ENCODE measurements at regions not wholly inside any gene's neighbourhood (a gene's known extent, or its start where the extent isn't known, plus 50 kb on each side); places are given as distances from the start of the nearest gene placed in this dataset.

DNA sequence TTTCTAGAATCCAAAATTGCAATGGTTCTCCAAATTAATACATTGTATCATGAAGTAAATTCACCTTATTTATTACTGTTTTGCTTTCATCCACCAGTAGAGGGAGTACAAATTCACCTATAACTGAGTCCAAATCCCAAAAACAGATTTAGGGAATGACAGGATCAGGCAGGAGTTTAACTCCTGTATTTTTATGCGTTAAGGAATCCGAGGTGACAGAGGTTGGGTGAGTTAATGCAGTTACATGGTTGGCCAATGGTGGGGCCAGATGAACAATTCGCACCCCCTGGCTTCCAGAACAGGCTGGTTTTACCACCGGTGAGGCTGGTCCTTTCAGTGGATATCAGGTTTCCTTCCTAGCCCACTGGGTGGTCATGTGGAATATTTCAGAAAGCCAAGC lies 82.4 kb downstream of the MTNR1A start:
- Mint-ChIP-seq H3K27me3 (ENCODE audit: low read depth, unreplicated experiment) (peaks cover 5% of the 10 kb centered on the region), H3K4me1 (ENCODE audit: low read depth, unreplicated experiment) (no peaks in the 10 kb centered on the region), H3K9me3 (ENCODE audit: unreplicated experiment) (peaks cover 2% of the 10 kb centered on the region), H3K4me3 (ENCODE audit: unreplicated experiment) (no peak overlapping the region), H3K27ac (ENCODE audit: unreplicated experiment) (no peak overlapping the region), H3K36me3 (ENCODE audit: low read depth, unreplicated experiment) (no peaks in the 10 kb centered on the region)
- TF ChIP-seq, protein P1, sequence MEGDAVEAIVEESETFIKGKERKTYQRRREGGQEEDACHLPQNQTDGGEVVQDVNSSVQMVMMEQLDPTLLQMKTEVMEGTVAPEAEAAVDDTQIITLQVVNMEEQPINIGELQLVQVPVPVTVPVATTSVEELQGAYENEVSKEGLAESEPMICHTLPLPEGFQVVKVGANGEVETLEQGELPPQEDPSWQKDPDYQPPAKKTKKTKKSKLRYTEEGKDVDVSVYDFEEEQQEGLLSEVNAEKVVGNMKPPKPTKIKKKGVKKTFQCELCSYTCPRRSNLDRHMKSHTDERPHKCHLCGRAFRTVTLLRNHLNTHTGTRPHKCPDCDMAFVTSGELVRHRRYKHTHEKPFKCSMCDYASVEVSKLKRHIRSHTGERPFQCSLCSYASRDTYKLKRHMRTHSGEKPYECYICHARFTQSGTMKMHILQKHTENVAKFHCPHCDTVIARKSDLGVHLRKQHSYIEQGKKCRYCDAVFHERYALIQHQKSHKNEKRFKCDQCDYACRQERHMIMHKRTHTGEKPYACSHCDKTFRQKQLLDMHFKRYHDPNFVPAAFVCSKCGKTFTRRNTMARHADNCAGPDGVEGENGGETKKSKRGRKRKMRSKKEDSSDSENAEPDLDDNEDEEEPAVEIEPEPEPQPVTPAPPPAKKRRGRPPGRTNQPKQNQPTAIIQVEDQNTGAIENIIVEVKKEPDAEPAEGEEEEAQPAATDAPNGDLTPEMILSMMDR (IDR thresholded peaks at IDR 0.05; ENCODE audit: insufficient read depth, low read depth, low read length), result peak; percentile 55
- TF ChIP-seq EZH2 (IDR thresholded peaks at IDR 0.05; ENCODE audit: insufficient read depth, low read length), result no peak
- no peaks in the 10 kb centered on the region for H3K9me3 ChIP-seq (ENCODE audit: insufficient read depth, low read depth, low read length)
- no peaks in the 10 kb centered on the region for H3K79me2 ChIP-seq (ENCODE audit: insufficient read depth, low read length)
- no peaks in the 10 kb centered on the region for H3K4me1 ChIP-seq (ENCODE audit: insufficient read depth, low read length)
- H3K4me3 ChIP-seq (ENCODE audit: insufficient read depth, low read depth, low read length), result no peak overlapping the region
- no peaks in the 10 kb centered on the region for H4K20me1 ChIP-seq (ENCODE audit: insufficient read depth, low read length)
- no peak overlapping the region for H3K4me2 ChIP-seq (ENCODE audit: low read length)
- no peak overlapping the region for H3K9ac ChIP-seq (ENCODE audit: low read length)
- no peaks in the 10 kb centered on the region for H3K36me3 ChIP-seq (ENCODE audit: insufficient read depth, low read length)
- H3K27me3 ChIP-seq (ENCODE audit: insufficient read depth, low read length), result no peaks in the 10 kb centered on the region
- peak; percentile 23 for DNase-seq (ENCODE audit: low read depth)
- H3K27ac ChIP-seq (ENCODE audit: low read depth, low read length), result no peak overlapping the region
- H2AFZ ChIP-seq (ENCODE audit: low read depth, low read length), result no peak overlapping the region
- no peak for FAIRE-seq

DNA sequence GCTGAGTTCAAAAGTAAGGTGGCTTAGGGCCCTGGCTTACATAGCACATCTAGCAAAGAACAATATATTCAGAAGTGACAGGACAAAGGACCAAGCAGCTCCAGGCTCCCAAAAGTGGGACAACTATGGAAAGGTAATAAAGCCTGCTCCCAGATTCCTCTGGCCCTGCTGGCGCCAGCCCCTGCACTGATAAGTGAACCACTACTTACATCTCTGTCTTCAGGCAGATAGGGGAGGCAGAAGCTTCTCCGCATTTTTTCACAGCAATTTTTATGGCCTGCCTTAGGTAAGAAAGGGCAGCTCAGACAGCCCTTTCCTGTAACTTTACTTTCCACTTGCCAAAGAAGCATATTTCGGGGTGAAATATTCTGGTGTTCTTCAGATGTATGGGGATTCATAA lies 83.9 kb downstream of the MTNR1A start:
- Mint-ChIP-seq H3K27ac (ENCODE audit: unreplicated experiment) (no peak overlapping the region), H3K36me3 (ENCODE audit: low read depth, unreplicated experiment) (no peaks in the 10 kb centered on the region), H3K4me1 (ENCODE audit: low read depth, unreplicated experiment) (no peaks in the 10 kb centered on the region), H3K27me3 (ENCODE audit: low read depth, unreplicated experiment) (peaks cover 5% of the 10 kb centered on the region), H3K4me3 (ENCODE audit: unreplicated experiment) (no peak overlapping the region), H3K9me3 (ENCODE audit: unreplicated experiment) (peaks cover 2% of the 10 kb centered on the region)
- no peak overlapping the region for H3K4me2 ChIP-seq (ENCODE audit: low read length)
- no peaks in the 10 kb centered on the region for H3K36me3 ChIP-seq (ENCODE audit: insufficient read depth, low read length)
- no peaks in the 10 kb centered on the region for H4K20me1 ChIP-seq (ENCODE audit: insufficient read depth, low read length)
- H3K9me3 ChIP-seq (ENCODE audit: insufficient read depth, low read depth, low read length), result no peaks in the 10 kb centered on the region
- no peaks in the 10 kb centered on the region for H3K79me2 ChIP-seq (ENCODE audit: insufficient read depth, low read length)
- no peak overlapping the region for H3K27ac ChIP-seq (ENCODE audit: low read depth, low read length)
- H3K4me3 ChIP-seq (ENCODE audit: insufficient read depth, low read depth, low read length), result no peak overlapping the region
- TF ChIP-seq, protein P1 (IDR thresholded peaks at IDR 0.05; ENCODE audit: insufficient read depth, low read depth, low read length), result no peak
- TF ChIP-seq EZH2 (IDR thresholded peaks at IDR 0.05; ENCODE audit: insufficient read depth, low read length), result no peak
- DNase-seq (ENCODE audit: low read depth), result no peak
- H3K27me3 ChIP-seq (ENCODE audit: insufficient read depth, low read length), result no peaks in the 10 kb centered on the region
- H2AFZ ChIP-seq (ENCODE audit: low read depth, low read length), result no peak overlapping the region
- H3K4me1 ChIP-seq (ENCODE audit: insufficient read depth, low read length), result no peaks in the 10 kb centered on the region
- no peak overlapping the region for H3K9ac ChIP-seq (ENCODE audit: low read length)
- no peak for FAIRE-seq

DNA sequence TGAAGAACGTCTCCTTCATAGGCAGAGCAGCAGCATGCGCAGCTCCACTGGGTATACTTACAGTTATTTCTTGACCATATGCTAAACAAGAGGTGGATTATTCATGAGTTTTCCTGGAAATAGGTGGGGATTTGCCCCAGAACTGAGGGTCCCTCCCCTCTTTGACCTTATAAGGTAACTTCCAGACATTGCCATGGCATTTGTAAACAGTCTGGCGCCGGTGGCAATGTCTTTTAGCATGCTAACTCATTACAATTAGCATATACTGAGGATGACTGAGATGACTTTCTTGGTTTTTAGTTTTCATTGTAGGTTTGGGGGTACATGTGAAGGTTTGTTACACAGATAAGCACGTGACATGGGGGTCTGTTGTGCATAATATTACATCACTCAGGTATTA lies 97.3 kb downstream of the MTNR1A start:
- no peak overlapping the region for H3K27ac Mint-ChIP-seq (ENCODE audit: unreplicated experiment)
- Histone ChIP-seq H3K27me3 (ENCODE audit: insufficient read depth, low read length) (peaks cover 2% of the 10 kb centered on the region), H3K9me3 (ENCODE audit: insufficient read depth, low read depth, low read length) (no peaks in the 10 kb centered on the region), H3K9ac (ENCODE audit: low read length) (no peak overlapping the region), H3K4me3 (ENCODE audit: insufficient read depth, low read depth, low read length) (no peak overlapping the region), H2AFZ (ENCODE audit: low read depth, low read length) (no peak overlapping the region), H4K20me1 (ENCODE audit: insufficient read depth, low read length) (no peaks in the 10 kb centered on the region), H3K4me1 (ENCODE audit: insufficient read depth, low read length) (no peaks in the 10 kb centered on the region), H3K36me3 (ENCODE audit: insufficient read depth, low read length) (no peaks in the 10 kb centered on the region), H3K27ac (ENCODE audit: low read depth, low read length) (no peak overlapping the region), H3K79me2 (ENCODE audit: insufficient read depth, low read length) (no peaks in the 10 kb centered on the region), H3K4me2 (ENCODE audit: low read length) (no peak overlapping the region)
- peaks cover 4% of the 10 kb centered on the region for H3K9me3 Mint-ChIP-seq (ENCODE audit: unreplicated experiment)
- no peak for DNase-seq (ENCODE audit: low read depth)
- no peak for TF ChIP-seq EZH2 (IDR thresholded peaks at IDR 0.05; ENCODE audit: insufficient read depth, low read length)
- TF ChIP-seq, protein P1 (IDR thresholded peaks at IDR 0.05; ENCODE audit: insufficient read depth, low read depth, low read length), result no peak
- FAIRE-seq, result no peak
- no peak overlapping the region for H3K4me3 Mint-ChIP-seq (ENCODE audit: unreplicated experiment)
- H3K27me3 Mint-ChIP-seq (ENCODE audit: low read depth, unreplicated experiment), result peaks cover 11% of the 10 kb centered on the region
- no peaks in the 10 kb centered on the region for H3K4me1 Mint-ChIP-seq (ENCODE audit: low read depth, unreplicated experiment)
- H3K36me3 Mint-ChIP-seq (ENCODE audit: low read depth, unreplicated experiment), result no peaks in the 10 kb centered on the region

All from astrocyte (in vitro differentiated cells and primary cell).